ENCODE measurements at regions not wholly inside any gene's neighbourhood (a gene's known extent, or its start where the extent isn't known, plus 50 kb on each side); places are given as distances from the start of the nearest gene placed in this dataset.

GRCh38 chr7:28328822-28329660 is 83.3 kb upstream of the CREB5 start:
- TF ChIP-seq CTCF (optimal IDR thresholded peaks at IDR 0.05 in 1 of 3, IDR thresholded peaks at IDR 0.05 in 1 of 3, conservative IDR thresholded peaks at IDR 0.05 in 1 of 3; ENCODE audit: extremely low read depth in 1 of 3, insufficient read depth in 2 of 3, low read length in 3 of 3) (no peak), EZH2 (IDR thresholded peaks at IDR 0.05; ENCODE audit: low read length) (no peak)

All from keratinocyte (primary cell).